ENCODE measurements at regions not wholly inside any gene's neighbourhood (a gene's known extent, or its start where the extent isn't known, plus 50 kb on each side); places are given as distances from the start of the nearest gene placed in this dataset.

- no peak for TF ChIP-seq POLR2AphosphoS5 (IDR thresholded peaks at IDR 0.05; ENCODE audit: low read depth, low read length)
- no peak for TF ChIP-seq TAF1 (IDR thresholded peaks at IDR 0.05; ENCODE audit: borderline replicate concordance, insufficient read depth, low read length)
- no peak for TF ChIP-seq REST (IDR thresholded peaks at IDR 0.05; ENCODE audit: insufficient read depth in 1 of 2, low read depth in 2 of 2, low read length in 2 of 2)
- no peak for TF ChIP-seq SIN3A (IDR thresholded peaks at IDR 0.05; ENCODE audit: borderline replicate concordance, insufficient read depth, low read length)
These were observed 1438.4 kb upstream of the B3GALT2 start for GRCh38 chr1:194624833-194625232.
